HG03571 (cell line): ENCODE measurements at regions not wholly inside any gene's neighbourhood (a gene's known extent, or its start where the extent isn't known, plus 50 kb on each side); places are given as distances from the start of the nearest gene placed in this dataset.

Experiments used
- ATAC-seq: cut with Tn5 transposase; IDR thresholded peaks from one replicate; pipeline ENCODE4 v1.9.1; 2021; ENCODE audit not compliant: unreplicated experiment

DNA sequence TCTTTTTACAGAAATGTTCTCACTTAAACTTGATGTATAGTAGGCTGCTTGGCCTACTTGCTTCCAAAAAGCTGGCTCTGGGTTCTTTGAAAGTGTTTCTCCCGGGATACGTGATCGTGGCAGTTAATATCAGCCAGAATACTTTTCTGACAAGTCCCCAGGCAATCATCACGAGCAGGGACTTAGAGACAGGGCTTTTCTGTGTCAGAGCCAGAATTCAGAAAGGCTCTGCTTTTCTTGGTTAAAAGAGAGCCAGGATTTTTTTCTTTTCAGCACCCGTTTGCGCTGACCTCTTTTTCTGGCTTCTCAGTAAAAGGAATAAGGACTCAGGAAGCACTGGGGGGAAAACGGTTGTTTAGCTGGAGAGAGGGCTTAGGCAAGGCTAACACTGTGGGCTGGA is 57.8 kb upstream of the ARHGAP5 start:
- ATAC-seq, result no peak

GRCh38 chr14:32020882-32021281 is 56.2 kb upstream of the ARHGAP5 start:
- no peak for ATAC-seq

DNA sequence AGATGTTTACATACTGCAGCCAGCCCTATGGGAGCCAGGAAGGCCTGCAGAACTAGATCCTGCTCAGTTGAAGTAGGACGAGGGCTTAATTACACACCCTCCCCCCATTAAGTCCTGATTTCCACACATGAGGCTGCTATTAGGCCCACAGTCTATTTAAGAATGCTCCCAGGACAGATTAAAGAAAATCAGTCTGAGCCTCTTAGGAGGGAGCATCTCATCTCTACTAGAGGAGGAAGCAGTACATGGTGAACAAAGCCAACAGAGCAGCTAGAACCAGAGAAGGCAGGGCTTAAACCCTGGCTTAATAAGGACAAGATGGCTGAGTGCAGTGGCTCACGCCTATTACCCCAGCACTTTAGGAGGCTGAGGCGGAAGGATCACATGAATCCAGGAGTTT is 55.8 kb upstream of the ARHGAP5 start:
- ATAC-seq, result no peak

DNA sequence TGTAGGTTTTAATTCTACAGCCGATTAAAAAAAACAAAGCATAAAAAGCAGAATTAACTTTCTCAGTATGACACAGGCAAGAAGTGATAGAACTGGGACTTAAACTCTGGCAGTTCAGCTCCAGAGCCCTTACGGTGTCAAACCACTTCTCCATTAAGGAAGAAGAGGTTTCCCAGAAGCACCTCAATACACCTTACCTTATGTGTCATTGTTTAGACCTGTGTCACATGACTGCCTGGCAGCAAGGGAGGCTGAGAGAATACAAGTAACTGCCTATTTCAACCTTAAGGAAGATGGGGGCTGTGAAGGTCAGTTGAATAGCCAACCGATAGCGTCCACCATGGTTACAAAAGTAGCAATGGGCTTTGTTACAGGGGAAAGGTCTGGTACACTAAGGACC is 54.6 kb upstream of the ARHGAP5 start:
- no peak for ATAC-seq

GRCh38 chr14:32022938-32023466 is 54.1 kb upstream of the ARHGAP5 start:
- no peak for ATAC-seq

DNA sequence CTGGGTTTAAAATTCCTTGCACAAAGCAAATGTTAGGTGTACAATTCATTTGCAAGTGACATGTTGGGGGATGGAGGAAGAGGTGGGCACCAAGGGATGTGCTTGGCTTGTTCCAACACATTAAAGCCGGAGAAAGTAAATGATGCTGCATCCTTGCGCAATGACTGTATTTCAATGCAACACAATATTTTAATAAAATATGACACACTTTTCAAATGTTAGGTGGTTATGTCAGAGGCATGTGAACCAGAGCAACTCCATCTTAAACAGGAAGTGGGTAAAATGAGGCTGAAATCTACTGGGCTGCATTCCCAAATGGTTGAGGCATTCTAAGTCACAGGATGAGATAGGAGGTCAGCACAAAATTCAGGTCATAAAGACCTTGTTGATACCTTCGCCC is 53.6 kb upstream of the ARHGAP5 start:
- ATAC-seq, result no peak

GRCh38 chr14:32027255-32027939 is 49.7 kb upstream of the ARHGAP5 start:
- no peak for ATAC-seq
